ENCODE measurements at regions not wholly inside any gene's neighbourhood (a gene's known extent, or its start where the extent isn't known, plus 50 kb on each side); places are given as distances from the start of the nearest gene placed in this dataset.

GRCh38 chr2:103773884-103774283 lies 1012.1 kb downstream of the TMEM182 start:
- no peak for TF ChIP-seq CTCF (IDR thresholded peaks at IDR 0.05)
- TF ChIP-seq POLR2A (IDR thresholded peaks at IDR 0.05) = no peak

All from lower leg skin (tissue), 3 donors.